Upper lobe of right lung (tissue), 1 donor: ENCODE measurements at regions not wholly inside any gene's neighbourhood (a gene's known extent, or its start where the extent isn't known, plus 50 kb on each side); places are given as distances from the start of the nearest gene placed in this dataset.

Experiments
- ATAC-seq: fragments of 200-7000 bp; cut with Tn5 transposase; one replicate; pipeline ENCODE4 v1.9.1; 2020; ENCODE audit warnings: mild to moderate bottlenecking, moderate library complexity
- DNase-seq: peaks from one replicate; pipeline ENCODE4 v3.0.0-alpha.2; 2020
- H3K27ac ChIP-seq: fragments of 200-600 bp; one replicate; pipeline ENCODE4 v1.8.0; 2022
- H3K27me3 ChIP-seq: fragments of 200-600 bp; one replicate; pipeline ENCODE4 v1.8.0; 2022; ENCODE audit warnings: mild to moderate bottlenecking
- H3K36me3 ChIP-seq: fragments of 200-600 bp; one replicate; pipeline ENCODE4 v1.8.0; 2022
- H3K4me1 ChIP-seq: fragments of 200-600 bp; one replicate; pipeline ENCODE4 v1.8.0; 2022
- H3K4me3 ChIP-seq: fragments of 200-600 bp; one replicate; pipeline ENCODE4 v1.8.0; 2022; ENCODE audit warnings: mild to moderate bottlenecking
- H3K9me3 ChIP-seq: fragments of 200-600 bp; one replicate; pipeline ENCODE4 v1.8.0; 2022
- CTCF ChIP-seq: fragments of 200-600 bp; IDR thresholded peaks from one replicate; pipeline ENCODE4 v1.8.0; 2022; ENCODE audit warnings: antibody characterized with exemption
- intact Hi-C: fragments of 100-400 bp; cut with DNase I; formaldehyde crosslinking; loops from one replicate; pipeline ENCODE4 v1.11.0; 2022
- donor health status: DM: no; HTN: yes; CAD: no; lungs with severe emphysema.

GRCh38 chr7:38057829-38058228 is 120.2 kb upstream of the STARD3NL start:
- ATAC-seq (no peak), DNase-seq (no peak)
- H3K4me3 ChIP-seq, result no peak overlapping the region
- no peaks in the 10 kb centered on the region for H3K4me1 ChIP-seq
- H3K36me3 ChIP-seq, result no peaks in the 10 kb centered on the region
- no peaks in the 10 kb centered on the region for H3K27me3 ChIP-seq
- no peak for TF ChIP-seq CTCF
- no peaks in the 10 kb centered on the region for H3K9me3 ChIP-seq
- intact Hi-C loops, result no loop called here
- H3K27ac ChIP-seq, result no peak overlapping the region

- intact Hi-C loops, result no loop called here
- DNase-seq, result no peak
These were observed 117.9 kb upstream of the STARD3NL start for GRCh38 chr7:38060116-38060515.

GRCh38 chr7:38060637-38061036 is 117.4 kb upstream of the STARD3NL start:
- no peaks in the 10 kb centered on the region for H3K4me1 ChIP-seq
- H3K4me3 ChIP-seq, result no peak overlapping the region
- H3K9me3 ChIP-seq, result no peaks in the 10 kb centered on the region
- no peaks in the 10 kb centered on the region for H3K36me3 ChIP-seq
- no peak overlapping the region for H3K27ac ChIP-seq
- no peak for DNase-seq
- no peak for TF ChIP-seq CTCF
- intact Hi-C loops, result no loop called here
- no peak for ATAC-seq
- no peaks in the 10 kb centered on the region for H3K27me3 ChIP-seq

More at GRCh38 chr7:38060116-38060515, 117.9 kb upstream of the STARD3NL start:
- no peak for ATAC-seq
- Histone ChIP-seq H3K27me3 (no peaks in the 10 kb centered on the region), H3K4me3 (no peak overlapping the region), H3K9me3 (no peaks in the 10 kb centered on the region), H3K36me3 (no peaks in the 10 kb centered on the region), H3K27ac (no peak overlapping the region), H3K4me1 (no peaks in the 10 kb centered on the region)
- no peak for TF ChIP-seq CTCF

- H3K27ac ChIP-seq, result no peak overlapping the region
These were observed 111.7 kb upstream of the STARD3NL start for GRCh38 chr7:38066391-38066790.

GRCh38 chr7:38068461-38068860 is 109.6 kb upstream of the STARD3NL start:
- DNase-seq (no peak), ATAC-seq (no peak)
- Histone ChIP-seq H3K4me1 (no peaks in the 10 kb centered on the region), H3K27ac (no peak overlapping the region), H3K36me3 (no peaks in the 10 kb centered on the region), H3K4me3 (no peak overlapping the region), H3K9me3 (no peaks in the 10 kb centered on the region), H3K27me3 (no peaks in the 10 kb centered on the region)
- intact Hi-C loops, result no loop called here
- TF ChIP-seq CTCF, result no peak

More at GRCh38 chr7:38066391-38066790, 111.7 kb upstream of the STARD3NL start:
- Histone ChIP-seq H3K9me3 (no peaks in the 10 kb centered on the region), H3K4me1 (no peaks in the 10 kb centered on the region), H3K4me3 (no peak overlapping the region), H3K27me3 (no peaks in the 10 kb centered on the region), H3K36me3 (no peaks in the 10 kb centered on the region)
- no peak for ATAC-seq
- intact Hi-C loops, result no loop called here
- DNase-seq, result no peak
- TF ChIP-seq CTCF, result no peak

- Histone ChIP-seq H3K4me1 (no peaks in the 10 kb centered on the region), H3K4me3 (no peak overlapping the region), H3K36me3 (no peaks in the 10 kb centered on the region), H3K9me3 (no peaks in the 10 kb centered on the region), H3K27ac (no peak overlapping the region), H3K27me3 (no peaks in the 10 kb centered on the region)
- intact Hi-C loops, result no loop called here
- TF ChIP-seq CTCF, result no peak
- no peak for DNase-seq
- no peak for ATAC-seq
These were observed 109.0 kb upstream of the STARD3NL start for GRCh38 chr7:38069052-38069451.
